Fibroblast of skin of back (primary cell): ENCODE measurements at regions not wholly inside any gene's neighbourhood (a gene's known extent, or its start where the extent isn't known, plus 50 kb on each side); places are given as distances from the start of the nearest gene placed in this dataset.
"Not testable (repeated sequence)": the region's sequence is repeated elsewhere in the genome, so short reads cannot be mapped to it uniquely, and the experiment has no call there.

Experiments
- DNase-seq: peaks from one replicate; pipeline ENCODE4 v3.0.0-alpha.2; 2013

GRCh38 chr2:140178234-140178633 is 1398.0 kb upstream of the NXPH2 start:
- DNase-seq, result peak; percentile 51

GRCh38 chr2:140177086-140177485 is 1396.9 kb upstream of the NXPH2 start:
- DNase-seq, result no peak

- no peak for DNase-seq
Measured at GRCh38 chr2:140173790-140174189, 1393.6 kb upstream of the NXPH2 start.

- DNase-seq, result no peak
Measured at GRCh38 chr2:140164449-140164848, 1384.3 kb upstream of the NXPH2 start.

- no peak for DNase-seq
Measured at GRCh38 chr2:140158259-140158658, 1378.1 kb upstream of the NXPH2 start.

GRCh38 chr2:140157816-140158215 is 1377.6 kb upstream of the NXPH2 start:
- no peak for DNase-seq

- DNase-seq, result peak; percentile 59
Measured at GRCh38 chr2:140154706-140155105, 1374.5 kb upstream of the NXPH2 start.

GRCh38 chr2:140154271-140154670 is 1374.1 kb upstream of the NXPH2 start:
- no peak for DNase-seq

GRCh38 chr2:140144611-140145010 is 1364.4 kb upstream of the NXPH2 start:
- no peak for DNase-seq

- no peak for DNase-seq
Measured at GRCh38 chr2:140138736-140139135, 1358.5 kb upstream of the NXPH2 start.

- no peak for DNase-seq
Measured at GRCh38 chr2:140136861-140137260, 1356.7 kb upstream of the NXPH2 start.

- DNase-seq, result no peak
Measured at GRCh38 chr2:140136366-140136765, 1356.2 kb upstream of the NXPH2 start.

- no peak for DNase-seq
Measured at GRCh38 chr2:140128909-140129308, 1348.7 kb upstream of the NXPH2 start.

- DNase-seq, result peak; percentile 40
Measured at GRCh38 chr2:140122001-140122400, 1341.8 kb upstream of the NXPH2 start.

GRCh38 chr2:140117386-140117785 is 1337.2 kb upstream of the NXPH2 start:
- DNase-seq, result no peak

GRCh38 chr2:140108706-140109475 is 1328.7 kb upstream of the NXPH2 start:
- DNase-seq, result no peak

GRCh38 chr2:140091926-140092325 is 1311.7 kb upstream of the NXPH2 start:
- no peak for DNase-seq

- no peak for DNase-seq
Measured at GRCh38 chr2:140086964-140087363, 1306.8 kb upstream of the NXPH2 start.

GRCh38 chr2:140085674-140086073 is 1305.5 kb upstream of the NXPH2 start:
- DNase-seq, result no peak

GRCh38 chr2:140079038-140079437 is 1298.8 kb upstream of the NXPH2 start:
- DNase-seq, result no peak

- DNase-seq, result no peak
Measured at GRCh38 chr2:140076164-140076563, 1296.0 kb upstream of the NXPH2 start.

- DNase-seq, result not testable (repeated sequence)
Measured at GRCh38 chr2:140073763-140074162, 1293.6 kb upstream of the NXPH2 start.

- no peak for DNase-seq
Measured at GRCh38 chr2:140067661-140068060, 1287.5 kb upstream of the NXPH2 start.

GRCh38 chr2:140064243-140064642 is 1284.1 kb upstream of the NXPH2 start:
- no peak for DNase-seq

- DNase-seq, result no peak
Measured at GRCh38 chr2:140063356-140063755, 1283.2 kb upstream of the NXPH2 start.
